OCI-LY7 (cell line): ENCODE measurements at regions not wholly inside any gene's neighbourhood (a gene's known extent, or its start where the extent isn't known, plus 50 kb on each side); places are given as distances from the start of the nearest gene placed in this dataset.
"Not testable (repeated sequence)": the region's sequence is repeated elsewhere in the genome, so short reads cannot be mapped to it uniquely, and the experiment has no call there.

ENCODE experiments used
- EZH2phosphoT487 ChIP-seq: fragments of 200-600 bp; sonication (generic); IDR thresholded peaks from 2 replicates; pipeline ENCODE4 v1.6.1; 2018; ENCODE audit warnings: low read depth, borderline replicate concordance, mild to moderate bottlenecking, mixed run types, antibody characterized with exemption, low read length, moderate library complexity, mixed read lengths
- TF ChIP-seq, protein P1 (sequence below): fragments of 200-600 bp; sonication (generic); conservative IDR thresholded peaks from 2 replicates; pipeline ENCODE4 v1.5.1; 2014; ENCODE audit warnings: mild to moderate bottlenecking, antibody characterized with exemption, low read length, moderate library complexity, mixed read lengths

DNA sequence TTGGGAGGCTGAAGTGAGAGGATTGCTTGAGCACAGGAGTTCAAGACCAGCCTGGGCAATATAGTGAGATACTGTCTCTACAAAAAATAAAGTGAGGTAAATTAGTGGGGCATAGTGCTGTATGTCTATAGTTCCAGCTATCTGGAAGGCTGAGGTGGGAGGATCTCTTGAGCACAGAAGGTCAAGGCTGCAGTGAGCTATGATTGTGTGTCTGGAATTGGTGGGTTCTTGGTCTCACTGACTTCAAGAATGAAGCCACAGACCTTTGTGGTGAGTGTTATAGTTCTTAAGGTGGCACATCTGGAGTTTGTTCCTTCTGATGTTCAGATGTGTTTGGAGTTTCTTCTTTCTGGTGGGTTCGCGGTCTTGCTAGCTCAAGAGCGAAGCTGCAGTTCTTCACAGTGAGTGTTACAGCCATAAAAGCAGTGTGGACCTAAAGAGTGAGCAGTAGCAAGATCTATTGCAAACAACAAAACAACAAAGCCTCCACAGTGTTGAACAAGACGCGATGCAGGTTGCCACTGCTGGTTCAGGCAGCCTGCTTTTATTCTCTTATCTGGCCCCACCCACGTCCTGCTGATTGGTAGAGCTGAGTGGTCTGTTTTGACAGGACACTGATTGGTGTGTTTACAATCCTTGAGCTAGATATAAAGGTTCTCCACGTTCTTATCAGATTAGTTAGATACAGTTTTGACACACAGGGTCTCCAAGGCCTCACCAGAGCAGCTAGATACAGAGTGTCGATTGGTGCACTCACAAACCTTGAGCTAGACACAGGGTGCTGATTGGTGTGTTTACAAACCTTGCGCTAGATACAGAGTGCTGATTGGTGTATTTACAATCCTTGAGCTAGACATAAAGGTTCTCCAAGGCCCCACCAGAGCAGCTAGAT, 79.3 kb upstream of the AMZ2 start:
- TF ChIP-seq, protein P1, sequence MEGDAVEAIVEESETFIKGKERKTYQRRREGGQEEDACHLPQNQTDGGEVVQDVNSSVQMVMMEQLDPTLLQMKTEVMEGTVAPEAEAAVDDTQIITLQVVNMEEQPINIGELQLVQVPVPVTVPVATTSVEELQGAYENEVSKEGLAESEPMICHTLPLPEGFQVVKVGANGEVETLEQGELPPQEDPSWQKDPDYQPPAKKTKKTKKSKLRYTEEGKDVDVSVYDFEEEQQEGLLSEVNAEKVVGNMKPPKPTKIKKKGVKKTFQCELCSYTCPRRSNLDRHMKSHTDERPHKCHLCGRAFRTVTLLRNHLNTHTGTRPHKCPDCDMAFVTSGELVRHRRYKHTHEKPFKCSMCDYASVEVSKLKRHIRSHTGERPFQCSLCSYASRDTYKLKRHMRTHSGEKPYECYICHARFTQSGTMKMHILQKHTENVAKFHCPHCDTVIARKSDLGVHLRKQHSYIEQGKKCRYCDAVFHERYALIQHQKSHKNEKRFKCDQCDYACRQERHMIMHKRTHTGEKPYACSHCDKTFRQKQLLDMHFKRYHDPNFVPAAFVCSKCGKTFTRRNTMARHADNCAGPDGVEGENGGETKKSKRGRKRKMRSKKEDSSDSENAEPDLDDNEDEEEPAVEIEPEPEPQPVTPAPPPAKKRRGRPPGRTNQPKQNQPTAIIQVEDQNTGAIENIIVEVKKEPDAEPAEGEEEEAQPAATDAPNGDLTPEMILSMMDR, result not testable (repeated sequence)
- TF ChIP-seq EZH2phosphoT487, result not testable (repeated sequence)
